Liver (tissue), 8 donors: ENCODE measurements at regions not wholly inside any gene's neighbourhood (a gene's known extent, or its start where the extent isn't known, plus 50 kb on each side); places are given as distances from the start of the nearest gene placed in this dataset.

Experiments
- DNase-seq: peaks from one replicate; pipeline ENCODE4 v3.0.0-alpha.2; 2017; ENCODE audit warnings: low spot score
- H3K27ac ChIP-seq, 2 donors: one replicate each; pipeline ENCODE4 v1.7.0; 2013; ENCODE audit warnings: inconsistent platforms in 2 of 2, low read length in 2 of 2, control low read depth in 1 of 2, low read depth in 1 of 2, mild to moderate bottlenecking in 1 of 2
- H3K27me3 ChIP-seq, 4 donors: one replicate each; pipeline versions ENCODE4 v1.6.1 to v1.7.0; 2013; ENCODE audit warnings: low read length in 3 of 4, inconsistent platforms in 1 of 4, mild to moderate bottlenecking in 1 of 4, moderate library complexity in 1 of 4; ENCODE audit not compliant: control insufficient read depth in 4 of 4, insufficient read depth in 4 of 4
- H3K36me3 ChIP-seq, 4 donors: one replicate each; pipeline versions ENCODE4 v1.6.1 to v1.7.0; 2013; ENCODE audit warnings: low read length in 3 of 4, mild to moderate bottlenecking in 3 of 4, low read depth in 1 of 4, moderate library complexity in 1 of 4; ENCODE audit not compliant: control insufficient read depth in 4 of 4, insufficient read depth in 3 of 4
- H3K4me1 ChIP-seq, 4 donors: one replicate each; pipeline versions ENCODE4 v1.6.1 to v1.7.0; 2013; ENCODE audit warnings: low read length in 3 of 4, mild to moderate bottlenecking in 3 of 4, moderate library complexity in 1 of 4; ENCODE audit not compliant: control insufficient read depth in 4 of 4, insufficient read depth in 4 of 4
- H3K4me3 ChIP-seq, 3 donors: one replicate each; pipeline versions ENCODE4 v1.6.1 to v1.7.0; 2013; ENCODE audit warnings: low read length in 3 of 3, control low read depth in 1 of 3, low read depth in 1 of 3, mild to moderate bottlenecking in 1 of 3
- H3K9ac ChIP-seq, 2 donors: one replicate each; pipeline ENCODE4 v1.7.0; 2013; ENCODE audit warnings: low read length in 2 of 2, mild to moderate bottlenecking in 2 of 2, moderate library complexity in 2 of 2, control low read depth in 1 of 2, low read depth in 1 of 2
- H3K9me3 ChIP-seq, 4 donors: one replicate each; pipeline versions ENCODE4 v1.6.1 to v1.7.0; 2013; ENCODE audit warnings: low read length in 3 of 4; ENCODE audit not compliant: control insufficient read depth in 4 of 4
- EGR1 ChIP-seq, 2 donors: IDR thresholded peaks; 2 replicates each; pipeline ENCODE4 v1.6.1; 2016 to 2018; ENCODE audit warnings: antibody characterized with exemption in 2 of 2, low read depth in 2 of 2
- FOXA1 ChIP-seq: IDR thresholded peaks from 2 replicates; pipeline ENCODE4 v1.6.1; 2016; ENCODE audit warnings: antibody characterized with exemption
- FOXA2 ChIP-seq: IDR thresholded peaks from 2 replicates; pipeline ENCODE4 v1.6.1; 2016; ENCODE audit warnings: antibody characterized with exemption
- GABPA ChIP-seq, 2 donors: IDR thresholded peaks in 1 of 2; conservative IDR thresholded peaks in 1 of 2; 2 replicates each; pipeline ENCODE4 v1.6.1; 2016; ENCODE audit warnings: antibody characterized with exemption in 2 of 2, mild to moderate bottlenecking in 1 of 2, moderate library complexity in 1 of 2
- HNF4A ChIP-seq, 2 donors: conservative IDR thresholded peaks; 2 replicates each; pipeline ENCODE4 v1.6.1; 2016; ENCODE audit warnings: antibody characterized with exemption in 2 of 2, mild to moderate bottlenecking in 2 of 2
- HNF4G ChIP-seq: IDR thresholded peaks from 2 replicates; pipeline ENCODE4 v1.6.1; 2016; ENCODE audit warnings: antibody characterized with exemption
- JUND ChIP-seq, 2 donors: IDR thresholded peaks; 2 replicates each; pipeline ENCODE4 v1.6.1; 2016; ENCODE audit warnings: antibody characterized with exemption in 2 of 2
- NR2F2 ChIP-seq: IDR thresholded peaks from 2 replicates; pipeline ENCODE4 v1.6.1; 2016; ENCODE audit warnings: antibody characterized with exemption
- RAD21 ChIP-seq, 2 donors: IDR thresholded peaks; 2 replicates each; pipeline ENCODE4 v1.6.1; 2016; ENCODE audit warnings: antibody characterized with exemption in 2 of 2, mild to moderate bottlenecking in 2 of 2
- RXRA ChIP-seq, 2 donors: IDR thresholded peaks; 2 replicates each; pipeline ENCODE4 v1.6.1; 2017 to 2018; ENCODE audit warnings: antibody characterized with exemption in 2 of 2, mild to moderate bottlenecking in 1 of 2
- SP1 ChIP-seq: IDR thresholded peaks from 2 replicates; pipeline ENCODE4 v1.6.1; 2018; ENCODE audit warnings: antibody characterized with exemption, mild to moderate bottlenecking
- TAF1 ChIP-seq: conservative IDR thresholded peaks from 2 replicates; pipeline ENCODE4 v1.6.1; 2016; ENCODE audit warnings: antibody characterized with exemption, mild to moderate bottlenecking
- YY1 ChIP-seq: IDR thresholded peaks from 2 replicates; pipeline ENCODE4 v1.6.1; 2016; ENCODE audit warnings: antibody characterized with exemption, mild to moderate bottlenecking
- WGBS: extraction: QIAGEN DNeasy Blood & Tissue Kit; methylation state at CpG from one replicate; pipeline ENCODE4 v1.1.7; 2013; 5-methylcytosine and 5-hydroxymethylcytosine counted together
- TF ChIP-seq, protein P1 (sequence below): IDR thresholded peaks from 2 replicates; pipeline ENCODE4 v1.6.1; 2016; ENCODE audit warnings: antibody characterized with exemption, mild to moderate bottlenecking
- TF ChIP-seq, protein P2 (sequence below): IDR thresholded peaks from 2 replicates; pipeline ENCODE4 v1.6.1; 2016; ENCODE audit warnings: antibody characterized with exemption
- TF ChIP-seq, protein P3 (sequence below): fragments of 150-350 bp; IDR thresholded peaks from 2 replicates; pipeline ENCODE4 v1.5.1; 2017; ENCODE audit warnings: improper control_type of control experiment, low read depth, low read length; ENCODE audit not compliant: missing input control
- TF ChIP-seq, protein P4 (sequence below): IDR thresholded peaks from 2 replicates; pipeline ENCODE4 v1.6.1; 2016; ENCODE audit warnings: antibody characterized with exemption
- TF ChIP-seq, protein P5 (sequence below): IDR thresholded peaks from 2 replicates; pipeline ENCODE4 v1.6.1; 2016; ENCODE audit warnings: antibody characterized with exemption
- donor health status: healthy.
- donor health status: healthy.
- donor health status: healthy.
- donor health status: healthy.
- donor health status: healthy.

DNA sequence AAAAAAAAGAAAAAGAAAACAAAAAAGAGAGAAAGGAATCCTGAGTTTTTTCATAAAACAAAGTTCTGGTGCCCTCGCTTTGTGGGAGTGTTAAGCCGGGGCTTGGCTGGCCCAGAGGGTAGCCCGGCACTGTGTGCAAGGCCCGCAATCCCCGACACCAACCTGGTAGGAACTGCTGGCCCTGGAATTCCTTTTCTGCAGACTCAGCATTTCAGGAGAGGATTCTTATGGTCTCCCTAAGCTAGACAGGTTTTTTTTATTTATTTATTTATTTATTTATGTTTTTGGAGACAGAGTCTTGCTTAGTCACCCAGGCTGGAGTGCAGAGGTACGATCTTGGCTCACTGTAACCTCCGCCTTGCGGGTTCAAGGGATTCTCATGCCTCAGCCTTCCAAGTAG is 238.8 kb downstream of the PDCD6IP start (continued):
- TF ChIP-seq, protein P1, sequence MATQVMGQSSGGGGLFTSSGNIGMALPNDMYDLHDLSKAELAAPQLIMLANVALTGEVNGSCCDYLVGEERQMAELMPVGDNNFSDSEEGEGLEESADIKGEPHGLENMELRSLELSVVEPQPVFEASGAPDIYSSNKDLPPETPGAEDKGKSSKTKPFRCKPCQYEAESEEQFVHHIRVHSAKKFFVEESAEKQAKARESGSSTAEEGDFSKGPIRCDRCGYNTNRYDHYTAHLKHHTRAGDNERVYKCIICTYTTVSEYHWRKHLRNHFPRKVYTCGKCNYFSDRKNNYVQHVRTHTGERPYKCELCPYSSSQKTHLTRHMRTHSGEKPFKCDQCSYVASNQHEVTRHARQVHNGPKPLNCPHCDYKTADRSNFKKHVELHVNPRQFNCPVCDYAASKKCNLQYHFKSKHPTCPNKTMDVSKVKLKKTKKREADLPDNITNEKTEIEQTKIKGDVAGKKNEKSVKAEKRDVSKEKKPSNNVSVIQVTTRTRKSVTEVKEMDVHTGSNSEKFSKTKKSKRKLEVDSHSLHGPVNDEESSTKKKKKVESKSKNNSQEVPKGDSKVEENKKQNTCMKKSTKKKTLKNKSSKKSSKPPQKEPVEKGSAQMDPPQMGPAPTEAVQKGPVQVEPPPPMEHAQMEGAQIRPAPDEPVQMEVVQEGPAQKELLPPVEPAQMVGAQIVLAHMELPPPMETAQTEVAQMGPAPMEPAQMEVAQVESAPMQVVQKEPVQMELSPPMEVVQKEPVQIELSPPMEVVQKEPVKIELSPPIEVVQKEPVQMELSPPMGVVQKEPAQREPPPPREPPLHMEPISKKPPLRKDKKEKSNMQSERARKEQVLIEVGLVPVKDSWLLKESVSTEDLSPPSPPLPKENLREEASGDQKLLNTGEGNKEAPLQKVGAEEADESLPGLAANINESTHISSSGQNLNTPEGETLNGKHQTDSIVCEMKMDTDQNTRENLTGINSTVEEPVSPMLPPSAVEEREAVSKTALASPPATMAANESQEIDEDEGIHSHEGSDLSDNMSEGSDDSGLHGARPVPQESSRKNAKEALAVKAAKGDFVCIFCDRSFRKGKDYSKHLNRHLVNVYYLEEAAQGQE: no peak
- TF ChIP-seq, protein P2, sequence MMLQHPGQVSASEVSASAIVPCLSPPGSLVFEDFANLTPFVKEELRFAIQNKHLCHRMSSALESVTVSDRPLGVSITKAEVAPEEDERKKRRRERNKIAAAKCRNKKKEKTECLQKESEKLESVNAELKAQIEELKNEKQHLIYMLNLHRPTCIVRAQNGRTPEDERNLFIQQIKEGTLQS: no peak
- TF ChIP-seq FOXA1 (no peak), EGR1 (IDR thresholded peaks at IDR 0.05; ENCODE audit: low read depth in 2 of 2) (no peak)

DNA sequence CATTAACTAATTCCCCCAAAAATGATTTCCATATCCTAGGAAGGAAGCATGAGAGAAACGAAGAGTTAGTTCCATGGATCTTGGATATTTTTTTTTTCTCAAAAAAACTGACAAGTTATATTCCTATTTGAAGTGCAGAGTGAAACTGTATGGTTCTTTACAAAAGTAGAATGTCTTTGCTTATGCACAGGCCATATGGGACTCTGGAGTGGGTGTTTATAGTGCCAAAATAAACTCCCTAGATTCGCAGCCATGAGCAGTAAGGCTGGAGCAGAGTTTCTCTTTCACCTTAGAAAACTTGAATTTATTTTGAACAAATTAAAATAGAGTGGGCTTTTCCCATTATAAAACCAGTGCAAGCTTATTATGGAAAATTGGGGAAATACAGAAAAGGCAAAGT is 239.7 kb downstream of the PDCD6IP start:
- H3K4me1 ChIP-seq: no peaks in the 10 kb centered on the region
- no peak overlapping the region for H3K9ac ChIP-seq
- no peak for DNase-seq
- TF ChIP-seq, protein P2: no peak
- no peak for TF ChIP-seq SP1
- no peak for TF ChIP-seq RXRA (IDR thresholded peaks at IDR 0.05)
- TF ChIP-seq GABPA (IDR thresholded peaks at IDR 0.05 in 1 of 2, conservative IDR thresholded peaks at IDR 0.05 in 1 of 2): no peak
- TF ChIP-seq TAF1: no peak
- no peak for TF ChIP-seq HNF4A (conservative IDR thresholded peaks at IDR 0.05)
- no peak for TF ChIP-seq HNF4G
- no peak for TF ChIP-seq EGR1 (IDR thresholded peaks at IDR 0.05; ENCODE audit: low read depth in 2 of 2)
- TF ChIP-seq, protein P1: no peak
- TF ChIP-seq, protein P3, sequence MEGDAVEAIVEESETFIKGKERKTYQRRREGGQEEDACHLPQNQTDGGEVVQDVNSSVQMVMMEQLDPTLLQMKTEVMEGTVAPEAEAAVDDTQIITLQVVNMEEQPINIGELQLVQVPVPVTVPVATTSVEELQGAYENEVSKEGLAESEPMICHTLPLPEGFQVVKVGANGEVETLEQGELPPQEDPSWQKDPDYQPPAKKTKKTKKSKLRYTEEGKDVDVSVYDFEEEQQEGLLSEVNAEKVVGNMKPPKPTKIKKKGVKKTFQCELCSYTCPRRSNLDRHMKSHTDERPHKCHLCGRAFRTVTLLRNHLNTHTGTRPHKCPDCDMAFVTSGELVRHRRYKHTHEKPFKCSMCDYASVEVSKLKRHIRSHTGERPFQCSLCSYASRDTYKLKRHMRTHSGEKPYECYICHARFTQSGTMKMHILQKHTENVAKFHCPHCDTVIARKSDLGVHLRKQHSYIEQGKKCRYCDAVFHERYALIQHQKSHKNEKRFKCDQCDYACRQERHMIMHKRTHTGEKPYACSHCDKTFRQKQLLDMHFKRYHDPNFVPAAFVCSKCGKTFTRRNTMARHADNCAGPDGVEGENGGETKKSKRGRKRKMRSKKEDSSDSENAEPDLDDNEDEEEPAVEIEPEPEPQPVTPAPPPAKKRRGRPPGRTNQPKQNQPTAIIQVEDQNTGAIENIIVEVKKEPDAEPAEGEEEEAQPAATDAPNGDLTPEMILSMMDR: no peak
- TF ChIP-seq FOXA1: no peak
- TF ChIP-seq YY1: no peak
- TF ChIP-seq FOXA2: no peak
- TF ChIP-seq, protein P4, sequence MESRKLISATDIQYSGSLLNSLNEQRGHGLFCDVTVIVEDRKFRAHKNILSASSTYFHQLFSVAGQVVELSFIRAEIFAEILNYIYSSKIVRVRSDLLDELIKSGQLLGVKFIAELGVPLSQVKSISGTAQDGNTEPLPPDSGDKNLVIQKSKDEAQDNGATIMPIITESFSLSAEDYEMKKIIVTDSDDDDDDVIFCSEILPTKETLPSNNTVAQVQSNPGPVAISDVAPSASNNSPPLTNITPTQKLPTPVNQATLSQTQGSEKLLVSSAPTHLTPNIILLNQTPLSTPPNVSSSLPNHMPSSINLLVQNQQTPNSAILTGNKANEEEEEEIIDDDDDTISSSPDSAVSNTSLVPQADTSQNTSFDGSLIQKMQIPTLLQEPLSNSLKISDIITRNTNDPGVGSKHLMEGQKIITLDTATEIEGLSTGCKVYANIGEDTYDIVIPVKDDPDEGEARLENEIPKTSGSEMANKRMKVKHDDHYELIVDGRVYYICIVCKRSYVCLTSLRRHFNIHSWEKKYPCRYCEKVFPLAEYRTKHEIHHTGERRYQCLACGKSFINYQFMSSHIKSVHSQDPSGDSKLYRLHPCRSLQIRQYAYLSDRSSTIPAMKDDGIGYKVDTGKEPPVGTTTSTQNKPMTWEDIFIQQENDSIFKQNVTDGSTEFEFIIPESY: no peak
- TF ChIP-seq JUND (IDR thresholded peaks at IDR 0.05): no peak
- TF ChIP-seq, protein P5, sequence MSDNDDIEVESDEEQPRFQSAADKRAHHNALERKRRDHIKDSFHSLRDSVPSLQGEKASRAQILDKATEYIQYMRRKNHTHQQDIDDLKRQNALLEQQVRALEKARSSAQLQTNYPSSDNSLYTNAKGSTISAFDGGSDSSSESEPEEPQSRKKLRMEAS: no peak
- no peak for TF ChIP-seq RAD21 (IDR thresholded peaks at IDR 0.05)
- TF ChIP-seq NR2F2: no peak
- no peak overlapping the region for H3K27ac ChIP-seq
- H3K36me3 ChIP-seq: no peaks in the 10 kb centered on the region
- WGBS: 49% methylated on average over 2 of the region's 2 CpGs
- no peaks in the 10 kb centered on the region for H3K9me3 ChIP-seq
- no peak overlapping the region for H3K4me3 ChIP-seq
- no peaks in the 10 kb centered on the region for H3K27me3 ChIP-seq
